Activated CD4-positive, alpha-beta T cell treated with anti-CD3 and anti-CD28 coated beads, Interleukin-2, amount 10 ng/mL, durations not matched to agents 7 days and 5 days (primary cell): ENCODE measurements at regions not wholly inside any gene's neighbourhood (a gene's known extent, or its start where the extent isn't known, plus 50 kb on each side); places are given as distances from the start of the nearest gene placed in this dataset.

Experiments
- CTCF ChIA-PET: fragments of 350-600 bp; sonication (Branson Sonifier 250); formaldehyde crosslinking; loops from one replicate; lab custom pipeline; 2021; ENCODE audit warnings: antibody characterized with exemption; lab: Charles Lee
- POLR2A ChIA-PET: fragments of 350-600 bp; sonication (Branson Sonifier 250); formaldehyde crosslinking; loops from one replicate; lab custom pipeline; 2021; ENCODE audit warnings: antibody characterized with exemption; lab: Charles Lee
- DNase-seq: peaks from one replicate; pipeline ENCODE4 v3.0.0-alpha.2; 2020
- H3K27ac Mint-ChIP-seq: one replicate; pipeline ENCODE4 v1.8.0; 2021; ENCODE audit warnings: mild to moderate bottlenecking, moderate library complexity, mixed read lengths
- H3K27me3 Mint-ChIP-seq: one replicate; pipeline ENCODE4 v1.8.0; 2021; ENCODE audit warnings: mixed read lengths
- H3K36me3 Mint-ChIP-seq: one replicate; pipeline ENCODE4 v1.8.0; 2021; ENCODE audit warnings: low read depth, mixed read lengths
- H3K4me1 Mint-ChIP-seq: one replicate; pipeline ENCODE4 v1.8.0; 2021; ENCODE audit warnings: mixed read lengths
- H3K4me3 Mint-ChIP-seq: one replicate; pipeline ENCODE4 v1.8.0; 2021; ENCODE audit warnings: mild to moderate bottlenecking, moderate library complexity, mixed read lengths
- H3K9me3 Mint-ChIP-seq: one replicate; pipeline ENCODE4 v1.8.0; 2021; ENCODE audit warnings: mixed read lengths

GRCh38 chr13:22114630-22115311, 443.9 kb downstream of the FGF9 start:
- Mint-ChIP-seq H3K36me3 (peaks cover 13% of the 10 kb centered on the region), H3K27ac (peak overlapping the region; percentile 80), H3K4me3 (no peak overlapping the region), H3K9me3 (peaks cover 19% of the 10 kb centered on the region), H3K4me1 (peaks cover 37% of the 10 kb centered on the region), H3K27me3 (no peaks in the 10 kb centered on the region)
- DNase-seq = peak; percentile 52
- ChIA-PET POLR2A (no interaction called here), CTCF (interaction anchor here (0.6 to 1.7 kb wide), 3 partner anchors 21 to 40 kb away, joined by 3 to 5 read pairs (median 4); no protein-coding TSS in a partner anchor)

GRCh38 chr13:22118158-22118557, 447.3 kb downstream of the FGF9 start:
- Mint-ChIP-seq H3K9me3 (peaks cover 12% of the 10 kb centered on the region), H3K36me3 (peaks cover 8% of the 10 kb centered on the region), H3K4me1 (peaks cover 23% of the 10 kb centered on the region), H3K27me3 (no peaks in the 10 kb centered on the region), H3K4me3 (no peak overlapping the region), H3K27ac (no peak overlapping the region)
- no peak for DNase-seq
- ChIA-PET CTCF (no interaction called here), POLR2A (no interaction called here)

GRCh38 chr13:22120646-22121045, 449.8 kb downstream of the FGF9 start:
- H3K4me1 Mint-ChIP-seq = peaks cover 1% of the 10 kb centered on the region
- CTCF ChIA-PET = interaction anchor here (0.9 to 1.6 kb wide), 2 partner anchors 10 to 12 kb away, joined by 3 to 9 read pairs; no protein-coding TSS in a partner anchor
- H3K9me3 Mint-ChIP-seq = peaks cover 4% of the 10 kb centered on the region
- H3K27ac Mint-ChIP-seq = no peak overlapping the region
- POLR2A ChIA-PET = no interaction called here
- no peaks in the 10 kb centered on the region for H3K36me3 Mint-ChIP-seq
- no peak overlapping the region for H3K4me3 Mint-ChIP-seq
- no peak for DNase-seq
- H3K27me3 Mint-ChIP-seq = no peaks in the 10 kb centered on the region

- no peak overlapping the region for H3K4me3 Mint-ChIP-seq
- ChIA-PET POLR2A (no interaction called here), CTCF (interaction anchor here (0.9 to 1.6 kb wide), 2 partner anchors 10 to 13 kb away, joined by 3 to 9 read pairs; no protein-coding TSS in a partner anchor)
- H3K4me1 Mint-ChIP-seq = peaks cover 4% of the 10 kb centered on the region
- DNase-seq = no peak
- H3K36me3 Mint-ChIP-seq = no peaks in the 10 kb centered on the region
- peaks cover 3% of the 10 kb centered on the region for H3K9me3 Mint-ChIP-seq
- H3K27ac Mint-ChIP-seq = no peak overlapping the region
- no peaks in the 10 kb centered on the region for H3K27me3 Mint-ChIP-seq
These were observed 450.4 kb downstream of the FGF9 start for GRCh38 chr13:22121146-22121739.

- Mint-ChIP-seq H3K27me3 (no peaks in the 10 kb centered on the region), H3K9me3 (peaks cover 8% of the 10 kb centered on the region), H3K27ac (no peak overlapping the region), H3K4me1 (peaks cover 17% of the 10 kb centered on the region), H3K36me3 (peaks cover 2% of the 10 kb centered on the region), H3K4me3 (no peak overlapping the region)
- DNase-seq = no peak
- ChIA-PET POLR2A (no interaction called here), CTCF (no interaction called here)
These were observed 455.7 kb downstream of the FGF9 start for GRCh38 chr13:22126433-22127021.

GRCh38 chr13:22127277-22128164, 456.6 kb downstream of the FGF9 start:
- H3K4me3 Mint-ChIP-seq = no peak overlapping the region
- DNase-seq = no peak
- no peaks in the 10 kb centered on the region for H3K27me3 Mint-ChIP-seq
- H3K4me1 Mint-ChIP-seq = peaks cover 17% of the 10 kb centered on the region
- POLR2A ChIA-PET = no interaction called here
- H3K36me3 Mint-ChIP-seq = peaks cover 2% of the 10 kb centered on the region
- H3K9me3 Mint-ChIP-seq = peaks cover 8% of the 10 kb centered on the region
- CTCF ChIA-PET = no interaction called here
- no peak overlapping the region for H3K27ac Mint-ChIP-seq

- Mint-ChIP-seq H3K4me3 (no peak overlapping the region), H3K9me3 (peaks cover 8% of the 10 kb centered on the region), H3K27ac (no peak overlapping the region), H3K4me1 (peaks cover 17% of the 10 kb centered on the region), H3K27me3 (no peaks in the 10 kb centered on the region), H3K36me3 (peaks cover 2% of the 10 kb centered on the region)
- no peak for DNase-seq
- ChIA-PET POLR2A (no interaction called here), CTCF (interaction anchor here (1.1 kb wide), 1 partner anchor 79 kb away, joined by 3 read pairs; no protein-coding TSS in a partner anchor)
These were observed 457.9 kb downstream of the FGF9 start for GRCh38 chr13:22128441-22129408.

GRCh38 chr13:22130254-22130653, 459.4 kb downstream of the FGF9 start:
- ChIA-PET CTCF (interaction anchor here (2.2 kb wide), 1 partner anchor 9 kb away, joined by 9 read pairs; no protein-coding TSS in a partner anchor), POLR2A (no interaction called here)
- Mint-ChIP-seq H3K27me3 (no peaks in the 10 kb centered on the region), H3K4me3 (no peak overlapping the region), H3K4me1 (peaks cover 17% of the 10 kb centered on the region), H3K9me3 (peaks cover 8% of the 10 kb centered on the region), H3K36me3 (peaks cover 2% of the 10 kb centered on the region), H3K27ac (no peak overlapping the region)
- no peak for DNase-seq

GRCh38 chr13:22134261-22134660, 463.4 kb downstream of the FGF9 start:
- Mint-ChIP-seq H3K27ac (no peak overlapping the region), H3K9me3 (peaks cover 2% of the 10 kb centered on the region), H3K4me1 (no peaks in the 10 kb centered on the region), H3K36me3 (peaks cover 2% of the 10 kb centered on the region), H3K27me3 (no peaks in the 10 kb centered on the region), H3K4me3 (no peak overlapping the region)
- POLR2A ChIA-PET = no interaction called here
- CTCF ChIA-PET = no interaction called here
- DNase-seq = no peak

- ChIA-PET CTCF (interaction anchor here (0.6 kb wide), 1 partner anchor 21 kb away, joined by 3 read pairs; no protein-coding TSS in a partner anchor), POLR2A (no interaction called here)
- H3K9me3 Mint-ChIP-seq = no peaks in the 10 kb centered on the region
- no peaks in the 10 kb centered on the region for H3K4me1 Mint-ChIP-seq
- no peak overlapping the region for H3K4me3 Mint-ChIP-seq
- H3K36me3 Mint-ChIP-seq = peaks cover 2% of the 10 kb centered on the region
- no peak overlapping the region for H3K27ac Mint-ChIP-seq
- DNase-seq = no peak
- no peaks in the 10 kb centered on the region for H3K27me3 Mint-ChIP-seq
These were observed 464.6 kb downstream of the FGF9 start for GRCh38 chr13:22135446-22135845.

GRCh38 chr13:22137361-22138050, 466.6 kb downstream of the FGF9 start:
- H3K27ac Mint-ChIP-seq = no peak overlapping the region
- no peaks in the 10 kb centered on the region for H3K9me3 Mint-ChIP-seq
- ChIA-PET POLR2A (no interaction called here), CTCF (interaction anchor here (1.0 kb wide), 1 partner anchor 86 kb away, joined by 3 read pairs; no protein-coding TSS in a partner anchor)
- no peaks in the 10 kb centered on the region for H3K36me3 Mint-ChIP-seq
- no peak overlapping the region for H3K4me3 Mint-ChIP-seq
- no peaks in the 10 kb centered on the region for H3K27me3 Mint-ChIP-seq
- no peaks in the 10 kb centered on the region for H3K4me1 Mint-ChIP-seq
- no peak for DNase-seq
